Esophagus squamous epithelium (tissue), 5 donors: ENCODE measurements at regions not wholly inside any gene's neighbourhood (a gene's known extent, or its start where the extent isn't known, plus 50 kb on each side); places are given as distances from the start of the nearest gene placed in this dataset.

Experiments used
- DNase-seq: peaks from one replicate; lab custom pipeline; 2025; lab: John Stamatoyannopoulos, UW
- H3K27ac ChIP-seq, 4 donors: fragments of 200-600 bp; sonication (generic); one replicate each; pipeline ENCODE4 v1.5.1; 2016 to 2019; ENCODE audit warnings: mild to moderate bottlenecking in 1 of 4
- H3K27me3 ChIP-seq, 4 donors: fragments of 200-600 bp; sonication (generic); 1 replicate in 3 of 4; 2 replicates in 1 of 4; pipeline versions ENCODE4 v1.5.1 to v1.6.0; 2017 to 2021; ENCODE audit warnings: antibody characterized with exemption in 1 of 4
- H3K36me3 ChIP-seq, 3 donors: fragments of 200-600 bp; sonication (generic); one replicate each; pipeline ENCODE4 v1.5.1; 2016 to 2019
- H3K4me1 ChIP-seq, 3 donors: fragments of 200-600 bp; sonication (generic); one replicate each; pipeline ENCODE4 v1.5.1; 2017 to 2019
- H3K4me3 ChIP-seq, 4 donors: fragments of 200-600 bp; sonication (generic); 1 replicate in 3 of 4; 2 replicates in 1 of 4; pipeline ENCODE4 v1.5.1; 2016 to 2019; ENCODE audit warnings: mild to moderate bottlenecking in 2 of 4, moderate library complexity in 1 of 4
- H3K9me3 ChIP-seq, 3 donors: fragments of 200-600 bp; sonication (generic); one replicate each; pipeline ENCODE4 v1.5.1; 2016 to 2019
- POLR2A ChIP-seq, 4 donors: fragments of 450-650 bp; IDR thresholded peaks; one replicate each; pipeline ENCODE4 v1.6.1; 2017; ENCODE audit warnings: antibody characterized with exemption in 4 of 4, mild to moderate bottlenecking in 4 of 4, moderate library complexity in 3 of 4
- WGBS, 2 donors: methylation state at CpG; one replicate each; pipeline ENCODE4 v1.1.5; 2018; 5-methylcytosine and 5-hydroxymethylcytosine counted together
- intact Hi-C: fragments of 100-400 bp; cut with DNase I; formaldehyde crosslinking; loops from one replicate; pipeline ENCODE4 v1.15.0; 2022
- TF ChIP-seq, protein P1 (sequence below), 6 experiments: fragments of 450-650 bp in 4 of 6; fragments of 200-600 bp in 2 of 6; sonication (generic) in 2 of 6; IDR thresholded peaks; one replicate each; pipeline ENCODE4 v1.5.1; 2016 to 2019; ENCODE audit warnings: antibody characterized with exemption in 6 of 6, mild to moderate bottlenecking in 4 of 6, moderate library complexity in 4 of 6
- donor health status: DM: yes; HTN: yes; CAD: no.

GRCh38 chr2:38191516-38191915 lies 115.6 kb upstream of the CYP1B1 start:
- TF ChIP-seq, protein P1, sequence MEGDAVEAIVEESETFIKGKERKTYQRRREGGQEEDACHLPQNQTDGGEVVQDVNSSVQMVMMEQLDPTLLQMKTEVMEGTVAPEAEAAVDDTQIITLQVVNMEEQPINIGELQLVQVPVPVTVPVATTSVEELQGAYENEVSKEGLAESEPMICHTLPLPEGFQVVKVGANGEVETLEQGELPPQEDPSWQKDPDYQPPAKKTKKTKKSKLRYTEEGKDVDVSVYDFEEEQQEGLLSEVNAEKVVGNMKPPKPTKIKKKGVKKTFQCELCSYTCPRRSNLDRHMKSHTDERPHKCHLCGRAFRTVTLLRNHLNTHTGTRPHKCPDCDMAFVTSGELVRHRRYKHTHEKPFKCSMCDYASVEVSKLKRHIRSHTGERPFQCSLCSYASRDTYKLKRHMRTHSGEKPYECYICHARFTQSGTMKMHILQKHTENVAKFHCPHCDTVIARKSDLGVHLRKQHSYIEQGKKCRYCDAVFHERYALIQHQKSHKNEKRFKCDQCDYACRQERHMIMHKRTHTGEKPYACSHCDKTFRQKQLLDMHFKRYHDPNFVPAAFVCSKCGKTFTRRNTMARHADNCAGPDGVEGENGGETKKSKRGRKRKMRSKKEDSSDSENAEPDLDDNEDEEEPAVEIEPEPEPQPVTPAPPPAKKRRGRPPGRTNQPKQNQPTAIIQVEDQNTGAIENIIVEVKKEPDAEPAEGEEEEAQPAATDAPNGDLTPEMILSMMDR (IDR thresholded peaks at IDR 0.05): no peak
- no peak for TF ChIP-seq POLR2A (IDR thresholded peaks at IDR 0.05)
- Histone ChIP-seq H3K9me3 (no peaks in the 10 kb centered on the region), H3K36me3 (no peaks in the 10 kb centered on the region), H3K4me1 (peaks cover 0 to 14% (median 6%) of the 10 kb centered on the region in 3 donors), H3K27ac (no peak overlapping the region), H3K4me3 (no peak overlapping the region), H3K27me3 (no peaks in the 10 kb centered on the region)
- no peak for DNase-seq
- intact Hi-C loops: no loop called here
- 60 to 83% methylated on average over 2 of the region's 2 CpGs for WGBS, 2 donors

GRCh38 chr2:38190542-38191218 lies 114.7 kb upstream of the CYP1B1 start:
- DNase-seq: no peak
- H3K27me3 ChIP-seq: no peaks in the 10 kb centered on the region
- no peak for TF ChIP-seq POLR2A (IDR thresholded peaks at IDR 0.05)
- TF ChIP-seq, protein P1 (IDR thresholded peaks at IDR 0.05): no peak
- H3K27ac ChIP-seq: peak overlapping the region in 2 of 4 donors; percentile 28 to 48
- H3K36me3 ChIP-seq: no peaks in the 10 kb centered on the region
- H3K4me1 ChIP-seq: peaks cover 0 to 16% (median 8%) of the 10 kb centered on the region in 3 donors
- no peak overlapping the region for H3K4me3 ChIP-seq
- intact Hi-C loops: no loop called here
- 86 to 91% methylated on average over 3 of the region's 3 CpGs for WGBS, 2 donors
- H3K9me3 ChIP-seq: no peaks in the 10 kb centered on the region

DNA sequence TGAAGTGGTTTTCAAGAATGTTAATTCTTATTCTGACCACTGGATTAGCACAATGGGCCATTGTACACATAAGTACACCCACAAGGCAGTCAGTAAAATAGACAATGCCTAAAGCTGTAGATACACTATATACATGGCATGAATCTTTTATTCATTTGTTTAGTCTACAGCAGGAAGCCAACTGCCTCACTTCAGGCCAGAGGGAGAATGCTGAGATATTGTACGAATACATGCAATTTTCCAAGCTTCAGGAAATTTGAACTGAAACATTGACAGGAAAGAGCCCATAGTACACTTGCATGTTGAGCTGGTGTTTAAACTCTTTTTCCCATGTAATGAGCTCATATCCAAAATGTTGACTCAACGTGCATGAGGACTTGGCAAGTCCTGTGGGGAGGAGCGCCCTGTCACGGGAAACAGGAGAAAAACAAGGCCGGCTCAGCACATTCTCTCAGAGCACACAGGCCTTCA lies 111.6 kb upstream of the CYP1B1 start:
- intact Hi-C loops: no loop called here
- no peaks in the 10 kb centered on the region for H3K9me3 ChIP-seq
- no peak overlapping the region for H3K4me3 ChIP-seq
- TF ChIP-seq, protein P1 (IDR thresholded peaks at IDR 0.05): no peak
- TF ChIP-seq POLR2A (IDR thresholded peaks at IDR 0.05): no peak
- DNase-seq: no peak
- peak overlapping the region; percentile 31 to 79 (median 70) for H3K27ac ChIP-seq
- no peaks in the 10 kb centered on the region for H3K27me3 ChIP-seq
- H3K36me3 ChIP-seq: no peaks in the 10 kb centered on the region
- 20 to 21% methylated on average over 5 of the region's 5 CpGs for WGBS, 2 donors
- H3K4me1 ChIP-seq: peaks cover 0 to 25% (median 8%) of the 10 kb centered on the region in 3 donors

GRCh38 chr2:38185012-38185491 lies 109.1 kb upstream of the CYP1B1 start:
- DNase-seq: no peak
- no peak overlapping the region for H3K4me3 ChIP-seq
- H3K36me3 ChIP-seq: no peaks in the 10 kb centered on the region
- H3K27me3 ChIP-seq: no peaks in the 10 kb centered on the region
- H3K9me3 ChIP-seq: no peaks in the 10 kb centered on the region
- H3K27ac ChIP-seq: peak overlapping the region in 3 of 4 donors; percentile 22 to 80 (median 45)
- TF ChIP-seq, protein P1 (IDR thresholded peaks at IDR 0.05): no peak
- TF ChIP-seq POLR2A (IDR thresholded peaks at IDR 0.05): no peak
- intact Hi-C loops: no loop called here
- H3K4me1 ChIP-seq: peaks cover 0 to 30% (median 8%) of the 10 kb centered on the region in 3 donors
- WGBS, 2 donors: 21 to 50% methylated on average over 1 of the region's 1 CpG

- H3K27ac ChIP-seq: peak overlapping the region in 3 of 4 donors; percentile 20 to 61 (median 22)
- H3K4me3 ChIP-seq: no peak overlapping the region
- DNase-seq: no peak
- H3K27me3 ChIP-seq: no peaks in the 10 kb centered on the region
- 74 to 77% methylated on average over 3 to 4 of the region's 4 CpGs for WGBS, 2 donors
- intact Hi-C loops: no loop called here
- no peaks in the 10 kb centered on the region for H3K9me3 ChIP-seq
- no peak for TF ChIP-seq POLR2A (IDR thresholded peaks at IDR 0.05)
- peaks cover 9 to 40% (median 17%) of the 10 kb centered on the region in 3 donors for H3K4me1 ChIP-seq
- no peaks in the 10 kb centered on the region for H3K36me3 ChIP-seq
Observed at GRCh38 chr2:38182492-38183003, 106.6 kb upstream of the CYP1B1 start.
